ENCODE measurements at regions not wholly inside any gene's neighbourhood (a gene's known extent, or its start where the extent isn't known, plus 50 kb on each side); places are given as distances from the start of the nearest gene placed in this dataset.
"Not testable (repeated sequence)": the region's sequence is repeated elsewhere in the genome, so short reads cannot be mapped to it uniquely, and the experiment has no call there.

- no peaks in the 10 kb centered on the region for H3K27me3 ChIP-seq (ENCODE audit: control insufficient read depth, insufficient read depth, low read length)
- H3K4me1 ChIP-seq (ENCODE audit: control insufficient read depth, insufficient read depth, low read length), result no peaks in the 10 kb centered on the region
- 80% methylated on average over 1 of the region's 6 CpGs for WGBS (ENCODE audit: insufficient coverage, low lambda C conversion rate)
- H3K9me3 ChIP-seq (ENCODE audit: control insufficient read depth, low read depth, low read length), result no peaks in the 10 kb centered on the region
- no peak overlapping the region for H3K4me3 ChIP-seq (ENCODE audit: low read length)
- H3K36me3 ChIP-seq (ENCODE audit: control insufficient read depth, insufficient read depth, low read length), result no peaks in the 10 kb centered on the region
- no peak overlapping the region for H3K27ac ChIP-seq (ENCODE audit: low read length)
- DNase-seq, result no peak
Measured at GRCh38 chr1:222187566-222188332, 360.2 kb downstream of the HHIPL2 start.

GRCh38 chr1:222182641-222183040, 365.3 kb downstream of the HHIPL2 start:
- Histone ChIP-seq H3K4me3 (ENCODE audit: low read length) (no peak overlapping the region), H3K27me3 (ENCODE audit: control insufficient read depth, insufficient read depth, low read length) (no peaks in the 10 kb centered on the region), H3K9me3 (ENCODE audit: control insufficient read depth, low read depth, low read length) (no peaks in the 10 kb centered on the region), H3K27ac (ENCODE audit: low read length) (no peak overlapping the region), H3K36me3 (ENCODE audit: control insufficient read depth, insufficient read depth, low read length) (no peaks in the 10 kb centered on the region), H3K4me1 (ENCODE audit: control insufficient read depth, insufficient read depth, low read length) (no peaks in the 10 kb centered on the region)
- DNase-seq, result no peak

- H3K9me3 ChIP-seq (ENCODE audit: control insufficient read depth, low read depth, low read length), result no peaks in the 10 kb centered on the region
- no peaks in the 10 kb centered on the region for H3K27me3 ChIP-seq (ENCODE audit: control insufficient read depth, insufficient read depth, low read length)
- DNase-seq, result no peak
- no peak overlapping the region for H3K4me3 ChIP-seq (ENCODE audit: low read length)
- H3K4me1 ChIP-seq (ENCODE audit: control insufficient read depth, insufficient read depth, low read length), result no peaks in the 10 kb centered on the region
- 78% methylated on average over 1 of the region's 1 CpG for WGBS (ENCODE audit: insufficient coverage, low lambda C conversion rate)
- no peaks in the 10 kb centered on the region for H3K36me3 ChIP-seq (ENCODE audit: control insufficient read depth, insufficient read depth, low read length)
- no peak overlapping the region for H3K27ac ChIP-seq (ENCODE audit: low read length)
Measured at GRCh38 chr1:222181191-222181590, 366.7 kb downstream of the HHIPL2 start.

GRCh38 chr1:222177496-222177895, 370.4 kb downstream of the HHIPL2 start:
- WGBS (ENCODE audit: insufficient coverage, low lambda C conversion rate), result 80% methylated on average over 1 of the region's 4 CpGs
- not testable (repeated sequence) for H3K27ac ChIP-seq (ENCODE audit: low read length); H3K4me3 ChIP-seq (ENCODE audit: low read length); DNase-seq; H3K4me1 ChIP-seq (ENCODE audit: control insufficient read depth, insufficient read depth, low read length); H3K27me3 ChIP-seq (ENCODE audit: control insufficient read depth, insufficient read depth, low read length); H3K36me3 ChIP-seq (ENCODE audit: control insufficient read depth, insufficient read depth, low read length); H3K9me3 ChIP-seq (ENCODE audit: control insufficient read depth, low read depth, low read length)

GRCh38 chr1:222171005-222171404, 376.9 kb downstream of the HHIPL2 start:
- WGBS (ENCODE audit: insufficient coverage, low lambda C conversion rate), result 100% methylated on average over 1 of the region's 2 CpGs
- Histone ChIP-seq H3K36me3 (ENCODE audit: control insufficient read depth, insufficient read depth, low read length) (no peaks in the 10 kb centered on the region), H3K4me1 (ENCODE audit: control insufficient read depth, insufficient read depth, low read length) (no peaks in the 10 kb centered on the region), H3K27ac (ENCODE audit: low read length) (no peak overlapping the region), H3K27me3 (ENCODE audit: control insufficient read depth, insufficient read depth, low read length) (no peaks in the 10 kb centered on the region), H3K4me3 (ENCODE audit: low read length) (no peak overlapping the region), H3K9me3 (ENCODE audit: control insufficient read depth, low read depth, low read length) (peaks cover 5% of the 10 kb centered on the region)
- DNase-seq, result no peak

GRCh38 chr1:222168621-222169020, 379.3 kb downstream of the HHIPL2 start:
- H3K4me1 ChIP-seq (ENCODE audit: control insufficient read depth, insufficient read depth, low read length), result no peaks in the 10 kb centered on the region
- DNase-seq, result no peak
- H3K4me3 ChIP-seq (ENCODE audit: low read length), result no peak overlapping the region
- H3K36me3 ChIP-seq (ENCODE audit: control insufficient read depth, insufficient read depth, low read length), result no peaks in the 10 kb centered on the region
- peaks cover 5% of the 10 kb centered on the region for H3K9me3 ChIP-seq (ENCODE audit: control insufficient read depth, low read depth, low read length)
- H3K27ac ChIP-seq (ENCODE audit: low read length), result no peak overlapping the region
- H3K27me3 ChIP-seq (ENCODE audit: control insufficient read depth, insufficient read depth, low read length), result no peaks in the 10 kb centered on the region
- no CpG with 5 or more reads among the region's 1 CpG for WGBS (ENCODE audit: insufficient coverage, low lambda C conversion rate)

GRCh38 chr1:222167896-222168295, 380.0 kb downstream of the HHIPL2 start:
- H3K9me3 ChIP-seq (ENCODE audit: control insufficient read depth, low read depth, low read length), result peaks cover 5% of the 10 kb centered on the region
- no peak overlapping the region for H3K27ac ChIP-seq (ENCODE audit: low read length)
- DNase-seq, result no peak
- no peaks in the 10 kb centered on the region for H3K36me3 ChIP-seq (ENCODE audit: control insufficient read depth, insufficient read depth, low read length)
- H3K4me3 ChIP-seq (ENCODE audit: low read length), result no peak overlapping the region
- no peaks in the 10 kb centered on the region for H3K27me3 ChIP-seq (ENCODE audit: control insufficient read depth, insufficient read depth, low read length)
- WGBS (ENCODE audit: insufficient coverage, low lambda C conversion rate), result 100% methylated on average over 1 of the region's 1 CpG
- no peaks in the 10 kb centered on the region for H3K4me1 ChIP-seq (ENCODE audit: control insufficient read depth, insufficient read depth, low read length)

- no peaks in the 10 kb centered on the region for H3K27me3 ChIP-seq (ENCODE audit: control insufficient read depth, insufficient read depth, low read length)
- H3K4me1 ChIP-seq (ENCODE audit: control insufficient read depth, insufficient read depth, low read length), result no peaks in the 10 kb centered on the region
- no peak overlapping the region for H3K4me3 ChIP-seq (ENCODE audit: low read length)
- no peaks in the 10 kb centered on the region for H3K9me3 ChIP-seq (ENCODE audit: control insufficient read depth, low read depth, low read length)
- H3K36me3 ChIP-seq (ENCODE audit: control insufficient read depth, insufficient read depth, low read length), result no peaks in the 10 kb centered on the region
- no peak for DNase-seq
- no CpG with 5 or more reads among the region's 3 CpGs for WGBS (ENCODE audit: insufficient coverage, low lambda C conversion rate)
- no peak overlapping the region for H3K27ac ChIP-seq (ENCODE audit: low read length)
Measured at GRCh38 chr1:222167111-222167510, 380.8 kb downstream of the HHIPL2 start.

- no peaks in the 10 kb centered on the region for H3K36me3 ChIP-seq (ENCODE audit: control insufficient read depth, insufficient read depth, low read length)
Measured at GRCh38 chr1:222165629-222166028, 382.3 kb downstream of the HHIPL2 start.

GRCh38 chr1:222163895-222164294, 384.0 kb downstream of the HHIPL2 start:
- no peak overlapping the region for H3K27ac ChIP-seq (ENCODE audit: low read length)
- no peak overlapping the region for H3K4me3 ChIP-seq (ENCODE audit: low read length)
- H3K4me1 ChIP-seq (ENCODE audit: control insufficient read depth, insufficient read depth, low read length), result no peaks in the 10 kb centered on the region
- H3K9me3 ChIP-seq (ENCODE audit: control insufficient read depth, low read depth, low read length), result no peaks in the 10 kb centered on the region
- H3K27me3 ChIP-seq (ENCODE audit: control insufficient read depth, insufficient read depth, low read length), result no peaks in the 10 kb centered on the region
- H3K36me3 ChIP-seq (ENCODE audit: control insufficient read depth, insufficient read depth, low read length), result no peaks in the 10 kb centered on the region
- no CpG with 5 or more reads among the region's 2 CpGs for WGBS (ENCODE audit: insufficient coverage, low lambda C conversion rate)
- DNase-seq, result no peak

More at GRCh38 chr1:222165629-222166028, 382.3 kb downstream of the HHIPL2 start:
- Histone ChIP-seq H3K4me1 (ENCODE audit: control insufficient read depth, insufficient read depth, low read length) (no peaks in the 10 kb centered on the region), H3K9me3 (ENCODE audit: control insufficient read depth, low read depth, low read length) (no peaks in the 10 kb centered on the region), H3K27me3 (ENCODE audit: control insufficient read depth, insufficient read depth, low read length) (no peaks in the 10 kb centered on the region), H3K27ac (ENCODE audit: low read length) (no peak overlapping the region), H3K4me3 (ENCODE audit: low read length) (no peak overlapping the region)
- no peak for DNase-seq
- WGBS (ENCODE audit: insufficient coverage, low lambda C conversion rate), result 92% methylated on average over 2 of the region's 3 CpGs

- WGBS (ENCODE audit: insufficient coverage, low lambda C conversion rate), result no CpG with 5 or more reads among the region's 3 CpGs
- Histone ChIP-seq H3K9me3 (ENCODE audit: control insufficient read depth, low read depth, low read length) (no peaks in the 10 kb centered on the region), H3K27me3 (ENCODE audit: control insufficient read depth, insufficient read depth, low read length) (no peaks in the 10 kb centered on the region), H3K4me1 (ENCODE audit: control insufficient read depth, insufficient read depth, low read length) (no peaks in the 10 kb centered on the region), H3K4me3 (ENCODE audit: low read length) (no peak overlapping the region), H3K36me3 (ENCODE audit: control insufficient read depth, insufficient read depth, low read length) (no peaks in the 10 kb centered on the region), H3K27ac (ENCODE audit: low read length) (no peak overlapping the region)
- no peak for DNase-seq
Measured at GRCh38 chr1:222161676-222162075, 386.2 kb downstream of the HHIPL2 start.
